AG10803 (cell line): ENCODE measurements at regions not wholly inside any gene's neighbourhood (a gene's known extent, or its start where the extent isn't known, plus 50 kb on each side); places are given as distances from the start of the nearest gene placed in this dataset.
"Not testable (repeated sequence)": the region's sequence is repeated elsewhere in the genome, so short reads cannot be mapped to it uniquely, and the experiment has no call there.

Source experiments
- DNase-seq: peaks from one replicate; pipeline ENCODE4 v3.0.0; 2010; ENCODE audit warnings: low read depth
- H3K4me3 ChIP-seq: 2 replicates; pipeline ENCODE4 v1.5.1; 2011; ENCODE audit warnings: mild to moderate bottlenecking, low read length, control low read depth
- TF ChIP-seq, protein P1 (sequence below): conservative IDR thresholded peaks from 2 replicates; pipeline ENCODE4 v1.5.1; 2011; ENCODE audit warnings: mild to moderate bottlenecking, low read length, control low read depth, inconsistent platforms

GRCh38 chr1:229907884-229908638 is 159.0 kb upstream of the GALNT2 start:
- TF ChIP-seq, protein P1, sequence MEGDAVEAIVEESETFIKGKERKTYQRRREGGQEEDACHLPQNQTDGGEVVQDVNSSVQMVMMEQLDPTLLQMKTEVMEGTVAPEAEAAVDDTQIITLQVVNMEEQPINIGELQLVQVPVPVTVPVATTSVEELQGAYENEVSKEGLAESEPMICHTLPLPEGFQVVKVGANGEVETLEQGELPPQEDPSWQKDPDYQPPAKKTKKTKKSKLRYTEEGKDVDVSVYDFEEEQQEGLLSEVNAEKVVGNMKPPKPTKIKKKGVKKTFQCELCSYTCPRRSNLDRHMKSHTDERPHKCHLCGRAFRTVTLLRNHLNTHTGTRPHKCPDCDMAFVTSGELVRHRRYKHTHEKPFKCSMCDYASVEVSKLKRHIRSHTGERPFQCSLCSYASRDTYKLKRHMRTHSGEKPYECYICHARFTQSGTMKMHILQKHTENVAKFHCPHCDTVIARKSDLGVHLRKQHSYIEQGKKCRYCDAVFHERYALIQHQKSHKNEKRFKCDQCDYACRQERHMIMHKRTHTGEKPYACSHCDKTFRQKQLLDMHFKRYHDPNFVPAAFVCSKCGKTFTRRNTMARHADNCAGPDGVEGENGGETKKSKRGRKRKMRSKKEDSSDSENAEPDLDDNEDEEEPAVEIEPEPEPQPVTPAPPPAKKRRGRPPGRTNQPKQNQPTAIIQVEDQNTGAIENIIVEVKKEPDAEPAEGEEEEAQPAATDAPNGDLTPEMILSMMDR: no peak
- no peak for DNase-seq
- no peak overlapping the region for H3K4me3 ChIP-seq

DNA sequence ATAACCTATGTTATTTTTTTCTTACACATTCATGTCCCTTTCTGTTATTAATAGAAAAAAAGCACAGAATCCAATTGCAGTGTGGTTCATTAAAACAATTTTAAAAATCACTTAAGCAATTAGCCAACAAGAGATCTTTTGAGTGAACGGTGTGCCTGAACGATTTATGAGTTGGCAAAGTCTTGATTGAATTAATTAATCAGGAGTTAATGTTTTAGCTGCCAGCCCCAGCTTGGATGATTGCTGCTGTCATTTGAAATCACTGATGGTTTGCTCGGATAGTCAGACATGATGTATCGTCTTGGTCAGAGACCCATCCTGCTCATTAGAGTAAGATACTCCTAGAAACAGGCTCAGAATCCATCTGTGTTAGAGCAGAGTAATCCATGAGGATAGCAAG is 158.3 kb upstream of the GALNT2 start:
- TF ChIP-seq, protein P1: no peak
- DNase-seq: no peak
- no peak overlapping the region for H3K4me3 ChIP-seq

DNA sequence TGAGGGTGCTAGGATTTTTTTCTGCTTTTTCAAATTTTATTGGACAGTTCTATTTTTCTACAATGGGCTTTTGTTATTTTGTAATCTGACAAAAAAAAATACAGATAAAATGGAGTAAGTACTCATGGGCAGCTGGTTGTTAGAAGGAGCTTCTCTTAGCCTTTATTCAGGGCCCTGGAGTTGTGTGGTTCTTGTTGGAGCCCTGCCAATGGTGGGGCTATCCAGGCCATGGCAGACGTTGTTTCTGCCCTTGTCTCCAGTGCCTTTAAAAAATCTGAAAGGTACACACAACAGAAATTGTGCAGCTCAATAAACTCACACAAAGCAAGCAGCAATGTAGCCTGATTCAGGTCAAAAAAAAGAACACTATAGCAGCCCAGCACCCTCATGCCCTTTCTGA is 153.5 kb upstream of the GALNT2 start:
- TF ChIP-seq, protein P1: no peak
- DNase-seq: no peak
- no peak overlapping the region for H3K4me3 ChIP-seq

DNA sequence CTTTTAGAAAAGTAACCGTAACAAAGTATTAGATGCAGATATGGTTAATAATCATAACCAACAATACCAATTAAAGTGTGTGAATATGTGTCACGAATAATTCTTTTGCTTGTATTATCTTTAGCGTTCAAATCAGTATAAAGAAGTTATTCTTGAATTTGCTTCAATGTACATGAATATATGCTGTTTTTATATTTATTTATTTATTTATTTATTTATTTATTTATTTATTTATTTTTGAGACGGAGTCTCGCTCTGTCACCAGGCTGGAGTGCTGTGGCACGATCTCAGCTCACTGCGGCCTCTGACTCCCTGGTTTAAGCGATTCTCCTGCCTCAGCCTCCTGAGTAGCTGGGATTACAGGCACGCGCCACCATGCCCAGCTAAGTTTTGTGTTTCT is 147.6 kb upstream of the GALNT2 start:
- H3K4me3 ChIP-seq, DNase-seq: not testable (repeated sequence)

DNA sequence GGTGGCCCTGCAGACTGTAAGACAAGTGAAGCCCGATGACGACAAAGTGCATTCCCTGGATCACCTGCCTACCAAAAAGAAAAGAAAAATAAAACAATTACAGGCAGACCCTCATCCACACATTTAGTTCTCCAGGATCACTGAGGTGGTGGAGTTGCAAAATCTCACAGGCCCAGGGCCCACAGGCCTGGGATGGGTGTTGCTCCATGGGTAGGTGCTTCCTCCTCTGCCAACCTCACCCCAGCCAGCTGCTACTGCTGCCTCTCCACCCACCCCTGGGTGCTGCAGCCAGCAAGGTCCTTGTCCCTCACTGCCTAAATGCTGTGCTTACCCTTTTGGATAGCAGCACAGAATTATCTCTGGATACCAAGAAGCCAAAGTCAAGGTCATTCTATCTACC is 146.4 kb upstream of the GALNT2 start:
- no peak overlapping the region for H3K4me3 ChIP-seq
- TF ChIP-seq, protein P1: no peak
- DNase-seq: no peak

GRCh38 chr1:229922249-229922648 is 144.8 kb upstream of the GALNT2 start:
- TF ChIP-seq, protein P1: no peak
- DNase-seq: no peak
- no peak overlapping the region for H3K4me3 ChIP-seq

DNA sequence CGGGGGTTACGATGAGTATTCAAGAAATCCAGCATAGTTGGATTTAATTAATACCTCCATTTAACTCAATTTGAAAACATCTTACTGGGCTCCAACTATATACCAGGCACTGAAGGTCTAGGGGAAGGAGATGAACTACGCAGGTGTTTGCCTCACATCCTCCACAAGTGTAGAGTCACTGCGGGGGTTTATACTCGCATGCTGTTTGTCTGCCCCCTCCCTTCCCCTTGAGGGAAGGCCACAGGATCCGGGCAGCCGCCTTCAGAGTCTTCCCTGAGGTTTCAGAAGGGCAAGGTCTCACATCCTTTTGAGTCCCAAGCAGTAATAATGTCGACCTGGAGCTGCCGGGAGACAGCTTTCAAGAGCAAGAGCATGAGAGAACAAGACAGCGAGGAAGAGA is 142.4 kb upstream of the GALNT2 start:
- no peak for DNase-seq
- no peak overlapping the region for H3K4me3 ChIP-seq
- TF ChIP-seq, protein P1: no peak

DNA sequence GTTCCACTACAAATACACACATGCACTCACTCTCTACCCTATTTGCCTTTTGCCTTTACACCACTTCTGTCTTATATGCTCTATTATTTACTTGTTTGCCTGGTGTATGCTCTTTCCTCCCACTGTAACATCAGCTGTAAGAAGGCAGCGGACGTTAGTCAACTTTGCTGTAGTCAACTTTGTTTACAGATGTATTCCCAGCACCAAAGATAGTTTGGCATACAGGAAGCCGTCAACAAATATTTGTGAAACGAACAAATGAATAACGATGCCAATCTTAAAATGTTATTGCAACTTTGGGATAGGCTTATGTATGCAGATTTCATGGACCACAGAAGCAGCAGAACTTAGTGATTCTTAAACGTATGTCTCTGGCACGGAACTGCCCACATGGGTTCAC is 138.3 kb upstream of the GALNT2 start:
- TF ChIP-seq, protein P1: no peak
- no peak for DNase-seq
- no peak overlapping the region for H3K4me3 ChIP-seq

- DNase-seq, H3K4me3 ChIP-seq: not testable (repeated sequence)
Observed at GRCh38 chr1:229931751-229932150, 135.3 kb upstream of the GALNT2 start.

DNA sequence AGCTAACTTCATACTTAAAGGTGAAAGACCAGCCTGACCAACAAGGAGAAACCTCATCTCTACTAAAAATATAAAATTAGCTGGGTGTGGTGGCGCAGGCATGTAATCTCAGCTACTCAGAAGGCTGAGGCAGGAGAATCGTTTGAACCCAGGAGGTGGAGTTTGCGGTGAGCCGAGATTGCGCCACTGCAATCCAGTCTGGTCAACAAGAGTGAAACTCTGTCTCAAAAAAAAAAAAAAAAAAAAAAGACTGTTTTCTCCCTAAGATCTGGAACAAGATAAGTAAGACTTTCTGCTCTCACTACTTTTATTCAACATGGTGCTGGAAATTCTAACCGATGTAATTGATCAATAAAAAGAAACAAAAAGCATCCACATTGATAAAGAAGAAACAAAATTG is 131.9 kb upstream of the GALNT2 start:
- not testable (repeated sequence) for DNase-seq, H3K4me3 ChIP-seq
